ENCODE measurements at regions not wholly inside any gene's neighbourhood (a gene's known extent, or its start where the extent isn't known, plus 50 kb on each side); places are given as distances from the start of the nearest gene placed in this dataset.
"Not testable (repeated sequence)": the region's sequence is repeated elsewhere in the genome, so short reads cannot be mapped to it uniquely, and the experiment has no call there.

GRCh38 chr5:3339092-3339797 lies 256.4 kb upstream of the IRX1 start:
- no peak for DNase-seq

GRCh38 chr5:3337812-3338541 lies 257.7 kb upstream of the IRX1 start:
- DNase-seq, result no peak

GRCh38 chr5:3336666-3337065 lies 259.0 kb upstream of the IRX1 start:
- no peak for DNase-seq

- no peak for DNase-seq
These were observed 260.3 kb upstream of the IRX1 start for GRCh38 chr5:3335301-3335700.

- DNase-seq, result no peak
These were observed 261.8 kb upstream of the IRX1 start for GRCh38 chr5:3333836-3334235.

- no peak for DNase-seq
These were observed 262.5 kb upstream of the IRX1 start for GRCh38 chr5:3333105-3333504.

- no peak for DNase-seq
These were observed 263.8 kb upstream of the IRX1 start for GRCh38 chr5:3331819-3332218.

- DNase-seq, result no peak
These were observed 265.2 kb upstream of the IRX1 start for GRCh38 chr5:3330442-3330841.

- no peak for DNase-seq
These were observed 266.2 kb upstream of the IRX1 start for GRCh38 chr5:3329427-3329826.

- no peak for DNase-seq
These were observed 268.8 kb upstream of the IRX1 start for GRCh38 chr5:3326841-3327232.

GRCh38 chr5:3325972-3326840 lies 269.4 kb upstream of the IRX1 start:
- no peak for DNase-seq

- DNase-seq, result peak; percentile 55
These were observed 270.2 kb upstream of the IRX1 start for GRCh38 chr5:3325201-3325971.

GRCh38 chr5:3324421-3325101 lies 271.1 kb upstream of the IRX1 start:
- no peak for DNase-seq

- not testable (repeated sequence) for DNase-seq
These were observed 271.7 kb upstream of the IRX1 start for GRCh38 chr5:3323966-3324365.

GRCh38 chr5:3323144-3323543 lies 272.5 kb upstream of the IRX1 start:
- no peak for DNase-seq

- DNase-seq, result no peak
These were observed 273.0 kb upstream of the IRX1 start for GRCh38 chr5:3322642-3323041.

- DNase-seq, result no peak
These were observed 273.7 kb upstream of the IRX1 start for GRCh38 chr5:3321923-3322322.

- no peak for DNase-seq
These were observed 274.4 kb upstream of the IRX1 start for GRCh38 chr5:3321119-3321760.

GRCh38 chr5:3320317-3320875 lies 275.2 kb upstream of the IRX1 start:
- DNase-seq, result no peak

GRCh38 chr5:3317051-3317795 lies 278.4 kb upstream of the IRX1 start:
- no peak for DNase-seq

GRCh38 chr5:3313569-3313968 lies 282.1 kb upstream of the IRX1 start:
- no peak for DNase-seq
